ENCODE measurements at regions not wholly inside any gene's neighbourhood (a gene's known extent, or its start where the extent isn't known, plus 50 kb on each side); places are given as distances from the start of the nearest gene placed in this dataset.

DNA sequence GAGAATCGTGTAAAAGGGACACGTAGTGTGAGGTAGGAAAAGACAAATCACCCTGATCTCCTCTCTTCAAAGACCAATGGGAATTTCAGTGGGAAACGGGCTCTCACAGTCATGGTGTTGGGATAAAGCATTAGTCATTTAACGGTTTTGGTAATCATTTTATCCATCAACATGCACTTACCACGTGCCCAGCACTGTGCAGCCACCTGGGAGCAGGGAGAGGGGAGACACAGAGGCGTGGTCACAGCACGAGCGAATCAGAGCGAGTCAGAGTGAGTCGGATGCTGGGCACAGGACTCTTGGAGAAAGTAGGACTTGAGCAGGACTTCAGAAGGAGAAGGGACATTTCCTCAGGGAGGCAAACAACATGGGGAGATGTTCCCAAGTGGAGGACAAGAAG is 130.8 kb downstream of the MINAR1 start:
- TF ChIP-seq CTCF (IDR thresholded peaks at IDR 0.05; ENCODE audit: low read depth, low read length) (no peak), POLR2A (IDR thresholded peaks at IDR 0.05; ENCODE audit: extremely low read depth, insufficient read length) (no peak)
